ENCODE measurements at regions not wholly inside any gene's neighbourhood (a gene's known extent, or its start where the extent isn't known, plus 50 kb on each side); places are given as distances from the start of the nearest gene placed in this dataset.
"Not testable (repeated sequence)": the region's sequence is repeated elsewhere in the genome, so short reads cannot be mapped to it uniquely, and the experiment has no call there.

DNA sequence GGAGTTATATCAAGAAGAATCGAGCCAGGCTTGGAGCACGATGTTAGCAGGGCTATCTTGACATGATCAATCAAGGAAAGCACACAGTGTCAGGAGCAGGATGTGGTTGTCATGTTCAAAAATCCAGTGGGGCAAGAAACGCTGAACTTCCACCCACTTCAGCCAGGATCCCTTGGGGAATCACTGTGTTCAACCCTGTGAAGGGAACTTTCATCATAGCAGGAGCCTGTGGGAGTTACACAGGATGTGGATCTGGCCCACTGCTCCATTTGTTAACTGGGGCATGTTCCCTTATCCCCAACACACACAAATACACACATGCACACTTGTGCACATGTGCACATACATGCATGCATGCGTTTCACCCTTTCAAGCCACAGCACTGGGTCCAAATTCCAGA lies 619.3 kb downstream of the SPATA31A6 start:
- H3K9me3 Mint-ChIP-seq; H3K36me3 ChIP-seq (ENCODE audit: insufficient read depth, low read length); H3K27me3 Mint-ChIP-seq; DNase-seq; POLR2A ChIA-PET; H3K4me3 Mint-ChIP-seq; H3K9me3 ChIP-seq (ENCODE audit: control insufficient read depth in 1 of 2, insufficient read depth in 1 of 2, low read length in 2 of 2); ATAC-seq (ENCODE audit: poor library complexity); H3K4me1 ChIP-seq (ENCODE audit: insufficient read depth, low read length); H3K4me3 ChIP-seq (ENCODE audit: low read length); H3K27ac Mint-ChIP-seq; H3K27ac ChIP-seq (ENCODE audit: low read depth in 1 of 2, low read length in 2 of 2); H3K27me3 ChIP-seq (ENCODE audit: control insufficient read depth in 1 of 2, insufficient read depth in 2 of 2, low read length in 2 of 2); intact Hi-C loops (cut with DNase I, micrococcal nuclease); H3K36me3 Mint-ChIP-seq (ENCODE audit: low read depth); CTCF ChIA-PET; H3K4me1 Mint-ChIP-seq (ENCODE audit: low read depth): not testable (repeated sequence)

DNA sequence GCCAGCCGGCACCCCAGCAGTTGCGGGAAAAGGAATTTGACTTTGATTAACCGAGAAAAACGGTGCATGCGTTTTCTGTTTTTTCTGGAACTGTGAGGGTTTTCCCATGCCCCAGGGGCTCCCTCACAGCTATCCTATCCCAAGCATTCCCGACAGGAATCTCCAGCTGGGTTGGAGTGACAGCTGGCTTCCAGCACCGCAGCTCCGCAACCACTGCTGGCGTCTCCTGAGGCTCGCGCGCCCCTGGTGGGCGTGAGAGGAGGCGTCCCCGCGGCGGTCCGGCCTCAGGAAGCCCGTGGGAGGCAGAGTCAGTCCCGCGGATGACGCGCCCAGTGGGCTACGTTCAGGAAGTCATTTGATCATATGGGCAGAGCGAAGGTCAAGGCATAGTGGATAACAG lies 623.2 kb downstream of the SPATA31A6 start:
- H3K27me3 ChIP-seq (ENCODE audit: control insufficient read depth in 1 of 2, insufficient read depth in 2 of 2, low read length in 2 of 2); H3K36me3 ChIP-seq (ENCODE audit: insufficient read depth, low read length); H3K27ac Mint-ChIP-seq; H3K4me3 ChIP-seq (ENCODE audit: low read length); H3K27me3 Mint-ChIP-seq; POLR2A ChIA-PET; H3K9me3 ChIP-seq (ENCODE audit: control insufficient read depth in 1 of 2, insufficient read depth in 1 of 2, low read length in 2 of 2); H3K4me1 Mint-ChIP-seq (ENCODE audit: low read depth); H3K9me3 Mint-ChIP-seq; H3K4me3 Mint-ChIP-seq; ATAC-seq (ENCODE audit: poor library complexity); H3K36me3 Mint-ChIP-seq (ENCODE audit: low read depth); intact Hi-C loops (cut with DNase I, micrococcal nuclease); H3K27ac ChIP-seq (ENCODE audit: low read depth in 1 of 2, low read length in 2 of 2); DNase-seq; H3K4me1 ChIP-seq (ENCODE audit: insufficient read depth, low read length): not testable (repeated sequence)
- CTCF ChIA-PET = interaction anchor here (0.6 kb wide), 1 partner anchor 15 kb away, joined by 3 read pairs; no protein-coding TSS in a partner anchor

DNA sequence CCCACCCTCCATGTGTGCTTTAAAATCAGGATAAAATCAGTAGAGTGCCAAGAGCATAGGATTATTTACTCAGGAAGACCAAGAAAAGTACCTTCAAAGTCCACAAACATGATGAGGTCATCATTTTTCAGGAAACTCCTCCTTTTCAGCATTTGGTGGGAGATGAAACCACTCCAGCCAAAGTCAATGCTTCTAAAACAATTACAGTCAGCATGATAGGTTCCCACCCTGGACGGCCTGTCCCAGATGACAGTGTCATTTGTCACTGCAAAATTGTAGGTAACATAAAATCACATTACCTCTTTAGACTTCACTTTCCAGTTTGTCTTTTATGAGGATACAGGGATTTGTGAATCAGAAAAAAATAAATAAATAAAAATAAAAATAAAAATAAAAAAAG lies 638.0 kb downstream of the SPATA31A6 start:
- DNase-seq; intact Hi-C loops (cut with DNase I, micrococcal nuclease); ATAC-seq (ENCODE audit: poor library complexity); H3K27me3 Mint-ChIP-seq; H3K36me3 Mint-ChIP-seq (ENCODE audit: low read depth); H3K4me1 ChIP-seq (ENCODE audit: insufficient read depth, low read length); H3K4me3 ChIP-seq (ENCODE audit: low read length); H3K9me3 Mint-ChIP-seq; POLR2A ChIA-PET; H3K27me3 ChIP-seq (ENCODE audit: control insufficient read depth in 1 of 2, insufficient read depth in 2 of 2, low read length in 2 of 2); H3K27ac Mint-ChIP-seq; CTCF ChIA-PET; H3K4me1 Mint-ChIP-seq (ENCODE audit: low read depth); H3K9me3 ChIP-seq (ENCODE audit: control insufficient read depth in 1 of 2, insufficient read depth in 1 of 2, low read length in 2 of 2); H3K4me3 Mint-ChIP-seq; H3K36me3 ChIP-seq (ENCODE audit: insufficient read depth, low read length); H3K27ac ChIP-seq (ENCODE audit: low read depth in 1 of 2, low read length in 2 of 2): not testable (repeated sequence)

DNA sequence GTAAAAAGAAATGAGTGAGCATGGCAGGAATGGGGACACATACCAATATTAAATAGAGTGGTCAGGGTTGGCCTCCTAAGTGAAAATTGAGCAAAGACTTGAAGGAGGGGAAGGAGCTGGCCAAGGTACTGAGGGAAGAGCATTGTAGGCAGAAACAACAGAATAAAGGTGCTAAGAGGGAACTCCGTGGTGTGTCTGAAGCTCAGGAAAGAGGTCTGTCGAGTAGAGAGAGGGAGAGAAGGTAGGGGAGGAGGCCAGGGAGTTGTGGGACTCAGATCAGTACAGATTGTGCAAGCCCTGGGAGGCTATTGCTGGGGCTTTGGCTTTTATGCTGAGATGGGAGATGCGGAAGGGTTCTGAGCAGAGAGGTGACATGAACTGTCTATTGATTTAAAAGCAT lies 664.7 kb downstream of the SPATA31A6 start:
- POLR2A ChIA-PET; H3K27me3 ChIP-seq (ENCODE audit: control insufficient read depth in 1 of 2, insufficient read depth in 2 of 2, low read length in 2 of 2); H3K27me3 Mint-ChIP-seq; H3K9me3 Mint-ChIP-seq; H3K4me1 Mint-ChIP-seq (ENCODE audit: low read depth); ATAC-seq (ENCODE audit: poor library complexity); H3K9me3 ChIP-seq (ENCODE audit: control insufficient read depth in 1 of 2, insufficient read depth in 1 of 2, low read length in 2 of 2); H3K27ac Mint-ChIP-seq; H3K4me3 ChIP-seq (ENCODE audit: low read length); H3K36me3 Mint-ChIP-seq (ENCODE audit: low read depth); H3K27ac ChIP-seq (ENCODE audit: low read depth in 1 of 2, low read length in 2 of 2); DNase-seq; H3K36me3 ChIP-seq (ENCODE audit: insufficient read depth, low read length); H3K4me3 Mint-ChIP-seq; H3K4me1 ChIP-seq (ENCODE audit: insufficient read depth, low read length); intact Hi-C loops (cut with DNase I, micrococcal nuclease); CTCF ChIA-PET: not testable (repeated sequence)

DNA sequence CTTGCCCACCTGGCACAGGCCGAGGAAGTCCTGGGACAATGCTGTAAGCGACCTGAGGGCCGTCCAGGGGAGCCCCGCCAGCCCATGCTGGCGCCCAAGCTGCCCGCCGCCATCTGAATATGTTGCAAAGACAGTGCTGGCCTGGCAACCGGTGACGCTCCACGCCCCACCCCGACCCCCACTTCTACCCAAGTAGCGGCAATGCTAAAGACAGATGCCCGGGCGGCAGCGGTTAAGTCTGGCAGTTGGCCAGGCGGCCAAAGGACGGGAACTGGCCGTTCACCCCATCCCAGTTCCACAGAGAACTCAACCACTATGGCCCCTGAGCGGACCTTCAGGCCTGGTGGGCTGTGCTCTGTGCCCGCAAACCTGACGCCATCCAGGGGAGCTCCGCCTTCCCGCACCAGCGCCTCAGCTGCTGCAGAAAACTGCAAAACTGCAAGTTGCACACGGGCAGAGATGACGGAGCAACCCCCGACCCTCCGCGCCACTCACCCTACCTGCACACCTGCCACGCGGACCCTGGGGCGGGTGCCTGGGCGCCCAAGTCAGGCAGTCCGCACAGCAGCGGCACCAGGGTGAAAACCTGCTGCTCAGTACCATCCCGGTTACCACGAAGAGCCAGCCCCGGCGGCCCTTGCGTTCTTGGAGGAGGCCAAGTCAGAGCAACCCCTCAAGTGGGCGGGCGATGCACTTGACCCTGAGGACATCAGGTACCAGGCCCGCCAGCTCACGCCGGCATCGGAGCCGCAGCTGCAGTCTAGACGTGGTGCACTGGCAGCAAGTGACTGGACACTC lies 667.6 kb downstream of the SPATA31A6 start:
- ATAC-seq (ENCODE audit: poor library complexity); intact Hi-C loops (cut with DNase I, micrococcal nuclease); H3K27me3 Mint-ChIP-seq; H3K4me3 ChIP-seq (ENCODE audit: low read length); POLR2A ChIA-PET; H3K36me3 Mint-ChIP-seq (ENCODE audit: low read depth); H3K4me1 Mint-ChIP-seq (ENCODE audit: low read depth); H3K27ac Mint-ChIP-seq; CTCF ChIA-PET; H3K4me1 ChIP-seq (ENCODE audit: insufficient read depth, low read length); H3K9me3 Mint-ChIP-seq; DNase-seq; H3K9me3 ChIP-seq (ENCODE audit: control insufficient read depth in 1 of 2, insufficient read depth in 1 of 2, low read length in 2 of 2); H3K27me3 ChIP-seq (ENCODE audit: control insufficient read depth in 1 of 2, insufficient read depth in 2 of 2, low read length in 2 of 2); H3K27ac ChIP-seq (ENCODE audit: low read depth in 1 of 2, low read length in 2 of 2); H3K4me3 Mint-ChIP-seq; H3K36me3 ChIP-seq (ENCODE audit: insufficient read depth, low read length): not testable (repeated sequence)

DNA sequence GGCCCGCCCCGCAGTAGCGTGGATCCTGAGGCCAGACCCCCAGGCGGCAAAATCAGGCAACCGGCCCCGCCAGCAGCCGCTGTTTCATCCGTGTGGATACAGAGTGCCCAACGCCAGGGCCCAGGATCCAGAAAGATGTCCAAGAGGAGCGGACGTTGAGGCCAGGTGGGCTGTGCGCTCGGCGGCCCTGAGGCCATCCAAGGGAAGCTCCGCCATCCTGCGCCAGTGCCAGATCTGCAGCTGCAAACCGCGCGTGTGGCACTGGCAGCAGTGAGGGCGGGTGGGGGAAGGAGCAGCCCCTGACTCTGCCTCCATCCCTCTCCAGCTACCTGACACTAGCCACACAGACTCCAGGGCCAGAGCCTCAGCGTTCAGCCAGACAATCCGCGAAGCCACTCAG lies 668.2 kb downstream of the SPATA31A6 start:
- H3K9me3 Mint-ChIP-seq = not testable (repeated sequence)

DNA sequence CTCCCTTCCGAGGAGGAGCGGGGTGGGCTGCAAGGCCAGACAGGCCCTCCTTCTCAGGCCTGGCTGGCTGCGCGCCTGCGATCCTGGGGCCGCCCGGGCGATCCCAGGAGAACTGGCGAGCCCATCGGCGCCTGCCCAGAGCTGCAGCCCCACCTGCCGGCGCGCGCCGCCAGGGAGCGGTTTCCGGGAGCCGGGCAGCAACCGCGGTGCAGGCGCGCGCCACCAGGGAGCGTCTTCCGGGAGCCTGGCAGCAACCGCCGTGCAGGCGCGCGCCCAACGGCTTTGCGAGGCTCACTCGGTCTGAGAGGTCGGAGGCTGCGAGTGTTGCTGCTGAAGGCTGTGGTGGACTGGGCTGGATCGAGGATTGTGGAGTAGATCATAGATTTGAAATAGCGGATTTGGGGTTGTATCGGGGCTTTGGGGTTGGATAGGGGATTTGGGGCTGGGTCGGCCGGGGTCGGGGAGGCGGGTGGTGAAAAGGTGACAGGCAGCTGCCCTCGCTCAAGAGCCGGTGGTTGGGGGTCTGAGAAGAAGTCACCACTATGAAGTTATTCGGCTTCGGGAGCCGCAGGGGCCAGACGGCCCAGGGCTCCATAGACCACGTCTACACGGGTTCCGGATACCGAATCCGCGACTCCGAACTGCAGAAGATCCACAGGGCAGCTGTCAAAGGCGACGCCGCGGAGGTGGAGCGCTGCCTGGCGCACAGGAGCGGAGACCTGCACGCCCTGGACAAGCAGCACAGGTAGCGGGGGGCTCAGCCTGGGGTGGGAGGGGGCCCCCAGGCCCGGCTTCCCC lies 668.9 kb downstream of the SPATA31A6 start:
- H3K27ac Mint-ChIP-seq; H3K4me1 Mint-ChIP-seq (ENCODE audit: low read depth); CTCF ChIA-PET; POLR2A ChIA-PET; H3K27me3 Mint-ChIP-seq; H3K9me3 Mint-ChIP-seq; H3K27ac ChIP-seq (ENCODE audit: low read depth in 1 of 2, low read length in 2 of 2); H3K4me1 ChIP-seq (ENCODE audit: insufficient read depth, low read length); H3K9me3 ChIP-seq (ENCODE audit: control insufficient read depth in 1 of 2, insufficient read depth in 1 of 2, low read length in 2 of 2); H3K36me3 Mint-ChIP-seq (ENCODE audit: low read depth); H3K36me3 ChIP-seq (ENCODE audit: insufficient read depth, low read length); H3K27me3 ChIP-seq (ENCODE audit: control insufficient read depth in 1 of 2, insufficient read depth in 2 of 2, low read length in 2 of 2); intact Hi-C loops (cut with DNase I, micrococcal nuclease); ATAC-seq (ENCODE audit: poor library complexity); H3K4me3 Mint-ChIP-seq; H3K4me3 ChIP-seq (ENCODE audit: low read length): not testable (repeated sequence)
- peak in 2 of 14 experiments; percentile 14 to 70 for DNase-seq

More for the DNA sequence above, 668.2 kb downstream of the SPATA31A6 start:
- ATAC-seq (ENCODE audit: poor library complexity); H3K4me1 ChIP-seq (ENCODE audit: insufficient read depth, low read length); POLR2A ChIA-PET; H3K27me3 ChIP-seq (ENCODE audit: control insufficient read depth in 1 of 2, insufficient read depth in 2 of 2, low read length in 2 of 2); CTCF ChIA-PET; H3K27ac ChIP-seq (ENCODE audit: low read depth in 1 of 2, low read length in 2 of 2); H3K4me3 ChIP-seq (ENCODE audit: low read length); H3K36me3 ChIP-seq (ENCODE audit: insufficient read depth, low read length); H3K36me3 Mint-ChIP-seq (ENCODE audit: low read depth); intact Hi-C loops (cut with DNase I, micrococcal nuclease); H3K27ac Mint-ChIP-seq; H3K4me3 Mint-ChIP-seq; H3K9me3 ChIP-seq (ENCODE audit: control insufficient read depth in 1 of 2, insufficient read depth in 1 of 2, low read length in 2 of 2); H3K4me1 Mint-ChIP-seq (ENCODE audit: low read depth); H3K27me3 Mint-ChIP-seq; DNase-seq: not testable (repeated sequence)
